K562 (cell line): ENCODE measurements at regions not wholly inside any gene's neighbourhood (a gene's known extent, or its start where the extent isn't known, plus 50 kb on each side); places are given as distances from the start of the nearest gene placed in this dataset.

Experiments
- ATAC-seq: fragments of 200-7000 bp; cut with Tn5 transposase; 3 replicates; pipeline ENCODE4 v1.9.1; 2020; ENCODE audit warnings: moderate library complexity
- BruUV-seq: library from RNA; stranded (reverse); fragments of 400-500 nt; replicated peaks from 2 replicates; lab custom pipeline; 2021; lab: Mats Ljungman, UMichigan
- CTCF ChIA-PET: fragments of 300-600 bp; formaldehyde crosslinking; extraction: SDS; loops from one replicate; lab custom pipeline; 2021; ENCODE audit warnings: low intra/inter-chr PET ratio; lab: Yijun Ruan, JAX
- POLR2A ChIA-PET: fragments of 300-600, 350-650 bp; sonication (Branson Sonifier 250); formaldehyde crosslinking; extraction: SDS; loops from one replicate; lab custom pipeline; 2021; ENCODE audit warnings: antibody characterized with exemption, inconsistent platforms; lab: Yijun Ruan, JAX
- DNase-seq, 4 experiments: peaks; one replicate each; pipeline versions ENCODE4 v3.0.0 to v3.0.0-alpha.2; 2011 to 2018; ENCODE audit warnings: low spot score in 3 of 4, mixed read lengths in 3 of 4; ENCODE audit errors: extremely low read depth in 1 of 4
- FAIRE-seq: peaks from 2 replicates; lab custom pipeline; 2011; peaks lifted over from hg19 to GRCh38; lab: Jason Lieb, UNC
- H2AFZ ChIP-seq: 2 replicates; pipeline ENCODE4 v1.6.0; 2011; ENCODE audit warnings: low read depth, low read length, control low read depth, inconsistent platforms
- H3K27ac ChIP-seq: fragments of 200-600 bp; 3 replicates; pipeline ENCODE4 v1.8.0; 2011; ENCODE audit warnings: low read depth, mild to moderate bottlenecking, control low read depth, inconsistent platforms, low read length, moderate library complexity, mixed read lengths; ENCODE audit errors: extremely low read depth
- H3K27me3 ChIP-seq, 2 experiments: fragments of 300-600 bp in 1 of 2; 2 replicates in 1 of 2; 3 replicates in 1 of 2; pipeline versions ENCODE4 v1.6.0 to v1.8.0; 2011; ENCODE audit warnings: inconsistent platforms in 2 of 2, low read length in 2 of 2, mild to moderate bottlenecking in 1 of 2, mixed read lengths in 1 of 2, moderate library complexity in 1 of 2; ENCODE audit not compliant: control insufficient read depth in 2 of 2, insufficient read depth in 2 of 2
- H3K36me3 ChIP-seq: fragments of 300-600 bp; 3 replicates; pipeline ENCODE4 v1.8.0; 2011; ENCODE audit warnings: mild to moderate bottlenecking, low read length, inconsistent platforms; ENCODE audit not compliant: control insufficient read depth, insufficient read depth
- H3K4me1 ChIP-seq, 2 experiments: fragments of 200-600 bp in 1 of 2; replicated peaks in 1 of 2; 2 replicates in 1 of 2; 3 replicates in 1 of 2; pipeline versions ENCODE4 v1.5.1 to v1.8.0; 2011; ENCODE audit warnings: inconsistent platforms in 2 of 2, low read length in 2 of 2, mild to moderate bottlenecking in 1 of 2, mixed read lengths in 1 of 2, moderate library complexity in 1 of 2; ENCODE audit not compliant: control insufficient read depth in 2 of 2, insufficient read depth in 2 of 2
- H3K4me2 ChIP-seq: 2 replicates; pipeline ENCODE4 v1.6.1; 2011; ENCODE audit warnings: low read length, control low read depth, inconsistent platforms, mixed read lengths; ENCODE audit not compliant: insufficient read depth
- H3K4me3 ChIP-seq: fragments of 200-600 bp; sonication (generic), shearing (Covaris generic); 2 replicates; pipeline ENCODE4 v1.5.1; 2016; ENCODE audit warnings: control low read depth, inconsistent platforms
- H3K79me2 ChIP-seq: fragments of 200-600 bp; 3 replicates; pipeline ENCODE4 v1.8.0; 2011; ENCODE audit warnings: low read length, inconsistent platforms; ENCODE audit not compliant: control insufficient read depth, insufficient read depth
- H3K9ac ChIP-seq, 2 experiments: 2 replicates each; pipeline versions ENCODE4 v1.6.0 to v1.6.1; 2011; ENCODE audit warnings: low read depth in 2 of 2, low read length in 2 of 2, control low read depth in 1 of 2, inconsistent platforms in 1 of 2, mild to moderate bottlenecking in 1 of 2, mixed read lengths in 1 of 2; ENCODE audit not compliant: insufficient read depth in 1 of 2
- H3K9me1 ChIP-seq: one replicate; pipeline ENCODE4 v1.6.0; 2011; ENCODE audit warnings: inconsistent platforms, mild to moderate bottlenecking, low read length, moderate library complexity; ENCODE audit not compliant: control insufficient read depth, insufficient read depth
- H3K9me3 ChIP-seq: replicated peaks from 2 replicates; pipeline ENCODE4 v1.5.1; 2011; ENCODE audit warnings: low read depth, low read length, inconsistent platforms; ENCODE audit not compliant: control insufficient read depth, insufficient read depth
- H4K20me1 ChIP-seq: replicated peaks from 2 replicates; pipeline ENCODE4 v1.6.1; 2011; ENCODE audit warnings: low read length, inconsistent platforms, mixed read lengths; ENCODE audit not compliant: control insufficient read depth, insufficient read depth
- HNRNPLL ChIP-seq: fragments of 200-400 bp; formaldehyde crosslinking; IDR thresholded peaks from 2 replicates; pipeline ENCODE4 v1.6.1; 2017; ENCODE audit warnings: low read length, low read depth, mild to moderate bottlenecking; ENCODE audit not compliant: poor library complexity, severe bottlenecking
- KLF6 ChIP-seq: fragments of 250-450 bp; sonication (Bioruptor Pico); IDR thresholded peaks from 2 replicates; pipeline ENCODE4 v1.4.0; 2020; ENCODE audit warnings: mild to moderate bottlenecking, moderate library complexity, borderline replicate concordance
- LARP7 ChIP-seq: fragments of 450-650 bp; IDR thresholded peaks from 2 replicates; pipeline ENCODE4 v1.6.1; 2016
- MECOM ChIP-seq: fragments of 250-450 bp; sonication (Bioruptor Pico); IDR thresholded peaks from 2 replicates; pipeline ENCODE4 v1.8.0; 2022; ENCODE audit warnings: inconsistent platforms
- MED1 ChIP-seq: sonication (generic); formaldehyde crosslinking; IDR thresholded peaks from 2 replicates; pipeline ENCODE4 v1.8.1; 2023; ENCODE audit warnings: missing genetic modification reagents, borderline replicate concordance
- PHF8 ChIP-seq: fragments of 200-600 bp; sonication (generic); IDR thresholded peaks from 2 replicates; pipeline ENCODE4 v1.6.1; 2012; ENCODE audit warnings: mixed run types, mild to moderate bottlenecking, inconsistent platforms, low read length, moderate library complexity, borderline replicate concordance
- POLR3A ChIP-seq: IDR thresholded peaks from 2 replicates; pipeline ENCODE4 v1.6.1; 2011; ENCODE audit warnings: borderline replicate concordance, mild to moderate bottlenecking, moderate library complexity; ENCODE audit not compliant: insufficient read length, insufficient read depth; ENCODE audit errors: extremely low read depth
- SIX5 ChIP-seq, 2 experiments: IDR thresholded peaks; 2 replicates each; pipeline ENCODE4 v1.6.1; 2011; ENCODE audit warnings: low read length in 2 of 2, borderline replicate concordance in 1 of 2, low read depth in 1 of 2, mild to moderate bottlenecking in 1 of 2, moderate library complexity in 1 of 2; ENCODE audit not compliant: insufficient read depth in 1 of 2
- ZNF436 ChIP-seq: fragments of 250-450, 450-650 bp; sonication (Bioruptor Pico); formaldehyde crosslinking; IDR thresholded peaks from 2 replicates; pipeline ENCODE4 v1.7.0; 2020; ENCODE audit warnings: mild to moderate bottlenecking
- WGBS: fragments of 100-300 bp; shearing (Covaris generic); methylation state at CpG from one replicate; pipeline ENCODE4 v1.1.6; 2016; ENCODE audit warnings: low coverage, mixed read lengths; ENCODE audit not compliant: insufficient coverage; ENCODE audit errors: missing lambda C conversion rate; 5-methylcytosine and 5-hydroxymethylcytosine counted together
- in situ Hi-C: fragments of 300-500 bp; cut with MboI; formaldehyde crosslinking; loops from 4 replicates; pipeline ENCODE4 v1.15.0; 2018; ENCODE audit warnings: inconsistent platforms, mixed read lengths
- intact Hi-C: fragments of 100-400 bp; cut with micrococcal nuclease; formaldehyde crosslinking; loops from 2 replicates; pipeline ENCODE4 v1.14.2; 2022
- TF ChIP-seq, protein P1 (sequence below), 2 experiments: fragments of 250-450 bp in 1 of 2; fragments of 450-650 bp in 1 of 2; sonication (Bioruptor Pico) in 1 of 2; IDR thresholded peaks; 2 replicates each; pipeline versions ENCODE4 v1.6.1 to v1.8.0; 2016 to 2021; ENCODE audit warnings: mild to moderate bottlenecking in 2 of 2, moderate library complexity in 2 of 2, missing compliant biosample characterization in 1 of 2, missing genetic modification characterization in 1 of 2
- TF ChIP-seq, protein P2 (sequence below): sonication (generic); formaldehyde crosslinking; IDR thresholded peaks from 2 replicates; pipeline ENCODE4 v1.9.0; 2022; ENCODE audit warnings: mild to moderate bottlenecking, missing genetic modification reagents

DNA sequence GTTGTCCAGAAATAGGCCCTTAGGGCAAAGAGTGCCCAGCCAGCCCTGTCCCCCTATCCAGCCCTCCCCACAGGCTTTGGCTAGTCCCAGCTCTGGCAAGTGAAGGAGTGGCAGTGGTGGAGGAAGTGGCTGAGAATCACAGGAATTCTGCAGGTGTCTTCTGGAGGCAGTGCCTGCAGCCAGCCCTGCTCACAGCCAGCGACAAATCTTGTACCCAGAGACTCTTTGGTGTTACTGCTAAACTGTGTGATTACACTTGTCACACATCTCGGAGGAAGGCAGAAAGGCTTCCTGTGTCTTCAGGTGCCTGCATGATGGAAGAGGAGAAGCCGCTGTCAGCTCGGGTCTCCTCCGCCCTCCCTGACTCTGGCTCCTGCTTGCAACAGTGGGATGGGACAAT lies 71.6 kb upstream of the GRIK3 start:
- WGBS: 6% methylated on average over 5 of the region's 5 CpGs
- POLR2A ChIA-PET: no interaction called here
- no TSS peak for BruUV-seq

More for the DNA sequence above, 71.6 kb upstream of the GRIK3 start:
- no peak for FAIRE-seq
- Histone ChIP-seq H3K9me1 (peaks cover 3% of the 10 kb centered on the region), H3K4me2 (no peak overlapping the region), H3K9me3 (no peaks in the 10 kb centered on the region), H3K27ac (no peak overlapping the region), H3K4me1 (no peaks in the 10 kb centered on the region; a peak in 1 of 5 replicates), H3K79me2 (no peaks in the 10 kb centered on the region), H3K4me3 (no peak overlapping the region), H4K20me1 (no peaks in the 10 kb centered on the region), H3K36me3 (no peaks in the 10 kb centered on the region), H3K27me3 (0 out of 5 replicates have a peak, but pooled peaks cover 0 to 3% of the 10 kb centered on the region in 2 experiments), H2AFZ (no peak overlapping the region), H3K9ac (no peak overlapping the region)
- ATAC-seq: no peak
- CTCF ChIA-PET: no interaction called here
- in situ Hi-C loops: no loop called here
- DNase-seq: no peak
- intact Hi-C loops: no loop called here
- TF ChIP-seq SIX5 (IDR thresholded peaks at IDR 0.05; ENCODE audit: borderline replicate concordance in 1 of 2, insufficient read depth in 1 of 2, low read depth in 1 of 2, low read length in 2 of 2) (no peak), MECOM (CRISPR knock-in tag) (no peak), LARP7 (no peak), HNRNPLL (no peak), KLF6 (CRISPR knock-in tag) (no peak), MED1 (CRISPR knock-in tag) (no peak), PHF8 (no peak), POLR3A (no peak), ZNF436 (CRISPR knock-in tag) (no peak)
- TF ChIP-seq, protein P1, sequence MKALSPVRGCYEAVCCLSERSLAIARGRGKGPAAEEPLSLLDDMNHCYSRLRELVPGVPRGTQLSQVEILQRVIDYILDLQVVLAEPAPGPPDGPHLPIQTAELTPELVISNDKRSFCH (CRISPR knock-in tag; IDR thresholded peaks at IDR 0.05): no peak
- TF ChIP-seq, protein P1 (tag; IDR thresholded peaks at IDR 0.05): no peak
- TF ChIP-seq, protein P2, sequence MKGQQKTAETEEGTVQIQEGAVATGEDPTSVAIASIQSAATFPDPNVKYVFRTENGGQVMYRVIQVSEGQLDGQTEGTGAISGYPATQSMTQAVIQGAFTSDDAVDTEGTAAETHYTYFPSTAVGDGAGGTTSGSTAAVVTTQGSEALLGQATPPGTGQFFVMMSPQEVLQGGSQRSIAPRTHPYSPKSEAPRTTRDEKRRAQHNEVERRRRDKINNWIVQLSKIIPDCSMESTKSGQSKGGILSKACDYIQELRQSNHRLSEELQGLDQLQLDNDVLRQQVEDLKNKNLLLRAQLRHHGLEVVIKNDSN (CRISPR knock-in tag): no peak
